Natural killer cell treated with Interleukin-12 subunit alpha and Interleukin-12 subunit beta and Interleukin-15 and Interleukin-18, amount 100 ng/mL, for 72 hours (primary cell): ENCODE measurements at regions not wholly inside any gene's neighbourhood (a gene's known extent, or its start where the extent isn't known, plus 50 kb on each side); places are given as distances from the start of the nearest gene placed in this dataset.

Experiments
- ATAC-seq, 2 donors: fragments of 150-1000 bp; cut with Tn5 transposase in 1 of 2; sonication (Bioruptor Pico), chemical (Tn5 transposase) in 1 of 2; 2 replicates each; pipeline ENCODE4 v1.10.0; 2021
- DNase-seq: peaks from one replicate; pipeline ENCODE4 v3.0.0; 2022; ENCODE audit warnings: low spot score
- H3K27ac Mint-ChIP-seq, 2 donors: 1 replicate in 1 of 2; 2 replicates in 1 of 2; pipeline ENCODE4 v1.8.0; 2022; ENCODE audit warnings: mixed read lengths in 2 of 2, mild to moderate bottlenecking in 1 of 2, moderate library complexity in 1 of 2
- H3K27me3 Mint-ChIP-seq, 2 donors: 1 replicate in 1 of 2; 2 replicates in 1 of 2; pipeline ENCODE4 v1.8.0; 2022; ENCODE audit warnings: mixed read lengths in 2 of 2
- H3K36me3 Mint-ChIP-seq: one replicate; pipeline ENCODE4 v1.8.0; 2022; ENCODE audit warnings: mixed read lengths
- H3K4me1 Mint-ChIP-seq, 2 donors: 1 replicate in 1 of 2; 2 replicates in 1 of 2; pipeline ENCODE4 v1.8.0; 2022; ENCODE audit warnings: low read depth in 2 of 2, mixed read lengths in 2 of 2, mild to moderate bottlenecking in 1 of 2
- H3K4me3 Mint-ChIP-seq: one replicate; pipeline ENCODE4 v1.8.0; 2022; ENCODE audit warnings: mixed read lengths
- H3K9me3 Mint-ChIP-seq: 2 replicates; pipeline ENCODE4 v1.8.0; 2022; ENCODE audit warnings: mixed read lengths

GRCh38 chr6:127641905-127642304, 64.9 kb downstream of the C6orf58 start:
- no peak overlapping the region for H3K27ac Mint-ChIP-seq
- peaks cover 0 to 16% of the 10 kb centered on the region in 2 donors for H3K27me3 Mint-ChIP-seq
- peak in 1 of 2 donors; percentile 24 for ATAC-seq
- H3K4me1 Mint-ChIP-seq, result no peaks in the 10 kb centered on the region
- no peak for DNase-seq
- no peaks in the 10 kb centered on the region for H3K36me3 Mint-ChIP-seq
- H3K9me3 Mint-ChIP-seq, result no peaks in the 10 kb centered on the region
- H3K4me3 Mint-ChIP-seq, result no peak overlapping the region
